ENCODE measurements at regions not wholly inside any gene's neighbourhood (a gene's known extent, or its start where the extent isn't known, plus 50 kb on each side); places are given as distances from the start of the nearest gene placed in this dataset.

DNA sequence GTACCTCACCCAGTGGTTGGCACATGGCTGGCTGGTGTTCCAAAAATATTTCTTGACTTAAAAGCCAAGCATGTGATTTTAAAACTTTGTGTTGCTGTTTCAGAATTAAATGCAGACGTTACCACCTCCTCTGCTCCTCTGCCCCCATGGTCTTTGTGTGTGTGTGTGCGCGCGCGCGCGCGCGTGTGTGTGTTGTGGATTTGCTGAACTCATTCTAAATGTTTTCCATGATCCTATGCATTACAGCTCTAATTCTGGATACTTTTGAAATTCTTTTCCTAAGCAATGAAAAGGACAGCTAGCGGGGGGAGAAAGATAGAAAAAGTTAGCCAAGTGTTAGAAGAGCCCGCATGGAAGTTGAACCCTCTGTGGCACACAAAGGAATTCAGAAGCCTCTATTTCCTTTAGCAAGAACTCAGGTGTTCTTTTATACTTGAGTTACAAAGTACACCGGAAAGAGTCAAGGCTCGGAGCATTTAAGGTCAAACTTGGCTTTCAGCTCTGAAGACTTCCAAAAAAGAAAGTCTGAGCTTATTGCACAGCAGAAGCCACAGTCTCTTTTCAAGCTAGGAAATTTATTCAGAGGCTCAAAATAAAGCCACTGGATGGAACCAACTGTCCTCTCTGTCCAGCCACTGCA, 350.5 kb upstream of the TBL1XR1 start:
- DNase-seq, result no peak

DNA sequence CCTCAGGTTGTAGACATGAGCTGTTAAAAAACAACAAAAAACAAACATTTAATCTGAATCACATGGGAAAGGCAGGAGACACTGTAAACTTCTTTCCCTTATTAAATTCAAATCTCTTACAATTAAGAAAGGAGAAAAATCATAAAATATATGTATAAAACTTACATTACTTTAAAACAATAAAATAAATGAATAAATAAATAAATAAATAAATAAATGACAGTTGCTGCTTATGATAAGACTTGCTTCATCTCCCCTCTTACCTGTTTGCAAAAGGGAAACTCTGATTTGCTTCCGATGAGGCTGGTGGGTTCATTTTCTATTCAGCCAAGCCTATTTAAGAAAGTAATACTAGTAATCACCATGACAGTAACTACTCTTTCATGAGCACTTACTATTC, 353.4 kb upstream of the TBL1XR1 start:
- DNase-seq, result no peak

GRCh38 chr3:177551431-177551836, 354.2 kb upstream of the TBL1XR1 start:
- no peak for DNase-seq

GRCh38 chr3:177552051-177552450, 354.8 kb upstream of the TBL1XR1 start:
- DNase-seq, result no peak

- no peak for DNase-seq
Measured at GRCh38 chr3:177553012-177553411, 355.7 kb upstream of the TBL1XR1 start.

DNA sequence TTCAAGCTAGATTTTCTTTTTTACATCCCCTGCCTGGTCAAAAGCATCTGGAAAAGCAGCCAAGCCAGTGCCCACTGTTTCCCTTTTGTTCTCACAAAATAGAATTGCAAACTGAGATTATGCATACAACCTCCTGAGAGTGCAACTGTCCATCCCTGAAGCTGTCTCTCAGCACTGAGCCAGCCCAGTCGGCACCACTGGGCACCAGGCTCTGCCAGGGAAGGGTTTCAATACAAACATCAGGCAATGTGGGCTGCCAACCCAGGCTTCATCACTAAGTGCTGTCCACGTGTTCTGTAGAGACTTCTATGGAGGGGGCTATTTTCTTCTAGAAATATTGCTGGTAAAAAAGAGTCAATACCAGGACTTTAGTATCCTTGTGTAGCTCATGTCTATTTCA, 356.3 kb upstream of the TBL1XR1 start:
- DNase-seq, result no peak

DNA sequence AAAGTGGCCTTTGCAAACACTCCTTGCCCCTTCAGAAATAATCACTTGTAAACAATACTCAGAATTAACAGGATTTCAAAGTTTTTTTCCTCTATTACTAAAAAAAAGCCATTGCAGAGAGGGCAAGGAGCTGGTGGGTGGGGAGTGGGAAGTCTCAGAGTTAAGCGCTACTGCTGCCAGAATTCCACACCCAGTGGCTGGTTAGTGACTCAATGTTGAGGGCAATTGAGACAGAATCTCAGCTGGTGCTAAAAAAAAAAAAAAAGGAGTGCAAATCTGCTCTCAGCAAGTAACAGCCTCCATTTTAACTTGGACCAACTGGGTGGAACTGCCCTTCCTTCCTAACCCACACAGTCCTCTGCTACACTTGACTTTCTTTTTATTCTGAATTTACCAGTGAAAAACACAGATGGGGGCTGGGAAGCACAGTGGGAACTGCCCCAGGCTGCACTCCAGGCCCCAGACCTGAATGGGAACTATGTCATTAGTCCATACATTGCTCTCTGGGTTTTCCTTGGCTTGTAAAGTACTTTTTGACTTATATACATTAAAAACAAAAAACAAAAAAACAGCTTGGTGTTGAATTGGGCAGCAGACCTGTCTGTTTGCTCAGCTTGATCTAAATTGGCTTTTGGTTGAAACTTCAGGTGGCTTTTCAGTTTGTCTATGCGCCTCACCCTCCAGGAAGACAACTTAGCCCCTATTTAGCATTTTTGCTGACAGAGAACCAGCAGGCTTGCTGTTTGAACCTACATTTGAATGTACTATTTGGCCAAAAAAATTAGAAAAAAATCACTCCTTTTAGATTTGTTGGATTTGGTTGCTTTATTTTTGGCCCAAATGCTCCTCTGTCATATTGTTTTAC, 357.8 kb upstream of the TBL1XR1 start:
- no peak for DNase-seq

DNA sequence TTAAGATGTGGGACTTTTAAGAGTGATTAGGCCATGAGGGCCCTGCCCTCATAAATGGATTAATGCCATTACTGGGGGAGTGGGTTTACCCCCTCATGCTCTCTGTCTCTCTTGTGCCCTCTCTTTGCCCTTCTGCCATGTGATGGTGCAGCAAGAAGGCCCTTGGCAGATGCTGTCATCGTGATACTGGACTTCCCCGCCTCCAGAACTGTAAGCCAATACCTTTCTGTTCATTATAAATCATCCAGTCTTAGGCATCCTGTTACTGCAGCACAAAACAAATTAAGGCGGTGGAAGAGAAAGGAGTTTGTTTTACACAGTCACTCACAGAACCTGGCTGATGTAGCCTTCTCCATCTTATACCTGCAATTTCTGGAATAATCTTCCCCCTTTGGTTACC, 360.3 kb upstream of the TBL1XR1 start:
- no peak for DNase-seq

DNA sequence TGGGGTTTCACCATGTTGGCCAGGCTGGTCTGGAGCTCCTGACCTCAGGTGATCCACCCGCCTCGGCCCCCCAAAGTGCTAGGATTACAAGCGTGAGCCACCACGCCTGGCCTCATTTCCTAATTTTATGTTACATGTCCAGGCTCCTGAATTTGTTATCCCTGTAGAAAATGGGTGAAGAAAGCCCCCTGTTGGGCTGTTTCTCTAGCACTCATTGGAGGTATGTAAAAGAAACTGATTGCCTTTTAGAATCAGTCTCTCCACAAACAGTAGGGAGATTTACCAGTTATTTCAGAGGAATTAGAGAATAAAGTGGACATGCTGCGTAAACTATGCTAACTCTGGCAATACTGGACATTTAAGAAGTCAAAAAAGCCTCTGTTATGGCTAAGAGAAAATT, 364.1 kb upstream of the TBL1XR1 start:
- no peak for DNase-seq

DNA sequence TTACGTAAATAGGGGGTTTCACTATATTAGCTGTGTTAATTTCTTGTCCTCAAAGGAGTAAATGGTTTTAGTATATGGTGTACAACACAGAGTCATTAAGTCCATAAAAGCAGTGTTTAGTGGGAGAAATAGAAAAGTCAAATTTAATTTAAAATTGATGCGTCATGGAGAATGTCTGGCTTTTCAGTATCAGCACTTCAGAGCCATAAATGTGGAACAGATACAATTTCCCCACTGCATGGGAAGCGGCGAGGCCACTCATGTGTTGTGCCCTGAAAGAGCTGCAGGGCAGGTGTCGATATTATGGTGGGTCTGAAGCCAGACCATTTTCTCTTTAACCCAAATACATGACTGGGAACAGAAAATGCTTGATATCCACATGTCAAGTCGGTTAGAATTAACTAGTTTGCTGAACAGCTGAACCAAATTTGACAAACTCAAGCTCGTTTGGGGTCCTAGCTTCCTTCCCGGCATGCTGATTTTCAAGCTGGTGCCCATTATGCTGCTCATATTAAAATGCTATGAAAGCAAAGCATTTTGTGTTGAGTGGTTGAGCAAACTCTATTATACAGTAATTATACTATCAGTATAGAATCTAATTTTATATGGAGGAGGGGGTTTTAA, 364.6 kb upstream of the TBL1XR1 start:
- no peak for DNase-seq

DNA sequence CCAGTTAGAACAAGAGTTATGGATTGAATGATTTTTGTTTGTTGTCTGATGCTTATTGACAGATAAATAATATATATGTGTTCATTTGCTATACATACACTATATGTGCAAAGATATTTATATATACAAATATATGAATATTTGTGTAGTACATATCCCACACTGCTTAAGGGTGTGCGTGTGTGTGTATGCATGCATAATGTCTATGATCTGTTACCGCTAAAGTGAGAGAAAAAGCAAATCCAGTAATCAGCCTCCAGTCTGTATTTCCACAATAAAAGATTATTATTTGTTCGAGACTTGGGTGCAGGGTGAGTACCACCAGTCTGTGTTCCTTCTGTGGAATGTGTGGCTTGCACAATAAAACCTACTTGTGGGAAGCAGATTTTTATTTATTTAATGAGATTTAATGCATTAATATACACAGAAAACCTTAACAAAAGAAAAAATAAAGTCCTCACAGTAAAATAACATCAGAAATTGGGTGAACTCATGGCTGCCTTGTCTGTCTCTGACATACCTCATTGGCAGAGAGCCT, 366.0 kb upstream of the TBL1XR1 start:
- no peak for DNase-seq

- DNase-seq, result no peak
Measured at GRCh38 chr3:177563792-177564191, 366.5 kb upstream of the TBL1XR1 start.

GRCh38 chr3:177565981-177566380, 368.7 kb upstream of the TBL1XR1 start:
- no peak for DNase-seq

GRCh38 chr3:177567833-177568232, 370.6 kb upstream of the TBL1XR1 start:
- no peak for DNase-seq

- DNase-seq, result no peak
Measured at GRCh38 chr3:177569193-177569592, 371.9 kb upstream of the TBL1XR1 start.

GRCh38 chr3:177569875-177570657, 372.8 kb upstream of the TBL1XR1 start:
- DNase-seq, result no peak

GRCh38 chr3:177571271-177571943, 374.1 kb upstream of the TBL1XR1 start:
- DNase-seq, result no peak

DNA sequence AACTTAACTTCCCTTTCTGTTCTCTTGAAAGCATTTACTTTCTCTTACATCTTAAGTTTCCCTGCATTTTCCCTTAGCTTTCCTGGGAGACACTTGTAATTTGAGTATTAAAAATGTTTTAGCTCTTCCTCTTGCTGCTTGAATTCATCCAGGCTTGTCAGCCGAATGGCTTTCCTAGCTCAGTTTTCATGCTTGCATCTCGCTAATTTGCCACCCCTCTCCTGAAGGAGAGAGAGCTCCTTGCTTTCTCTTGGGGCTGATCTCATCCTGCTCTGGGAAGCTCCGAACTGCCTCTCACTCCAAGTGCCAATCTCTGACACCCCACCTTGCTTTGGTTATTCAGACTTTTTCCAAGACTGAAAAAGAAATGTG, 374.6 kb upstream of the TBL1XR1 start:
- no peak for DNase-seq

- no peak for DNase-seq
Measured at GRCh38 chr3:177574222-177574856, 377.1 kb upstream of the TBL1XR1 start.

- no peak for DNase-seq
Measured at GRCh38 chr3:177576746-177577145, 379.5 kb upstream of the TBL1XR1 start.

DNA sequence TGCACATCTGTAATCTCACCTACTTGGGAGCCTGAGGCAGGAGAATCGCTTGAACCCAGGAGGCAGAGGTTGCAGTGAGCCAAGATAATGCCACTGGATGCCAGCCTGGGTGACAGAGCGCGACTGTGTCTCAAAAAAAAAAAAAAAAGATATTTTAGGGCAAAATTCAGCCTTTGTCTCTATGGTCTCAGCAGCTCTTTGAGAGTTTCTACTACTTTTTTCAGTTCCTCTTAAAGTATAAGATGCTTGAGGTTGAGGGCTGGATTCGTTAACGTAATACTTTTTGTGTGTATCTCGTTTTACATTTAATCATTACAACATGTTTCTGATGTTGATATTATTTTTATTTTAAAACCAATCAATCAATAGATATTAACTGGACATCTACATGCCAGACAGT, 381.2 kb upstream of the TBL1XR1 start:
- no peak for DNase-seq

DNA sequence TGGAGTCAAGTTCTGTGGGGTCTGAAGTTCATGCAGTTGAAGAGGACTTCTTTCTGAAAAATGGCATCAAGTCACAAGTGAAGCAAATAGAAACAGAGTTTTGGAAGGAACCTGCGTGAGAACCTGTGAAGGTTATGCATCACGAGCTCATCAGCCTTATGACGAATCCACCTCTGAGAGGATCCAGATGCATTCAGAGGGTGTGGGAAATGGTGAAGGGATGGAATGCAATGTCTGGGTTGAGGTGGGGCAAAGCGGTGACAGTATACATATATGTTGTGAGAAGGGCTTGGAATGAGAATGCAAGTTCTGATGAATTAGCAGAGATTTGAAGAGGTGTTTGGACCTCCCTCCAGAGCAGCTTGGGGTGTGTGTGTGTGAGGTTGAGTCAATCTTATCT, 382.1 kb upstream of the TBL1XR1 start:
- no peak for DNase-seq
